ENCODE measurements at regions not wholly inside any gene's neighbourhood (a gene's known extent, or its start where the extent isn't known, plus 50 kb on each side); places are given as distances from the start of the nearest gene placed in this dataset.

DNA sequence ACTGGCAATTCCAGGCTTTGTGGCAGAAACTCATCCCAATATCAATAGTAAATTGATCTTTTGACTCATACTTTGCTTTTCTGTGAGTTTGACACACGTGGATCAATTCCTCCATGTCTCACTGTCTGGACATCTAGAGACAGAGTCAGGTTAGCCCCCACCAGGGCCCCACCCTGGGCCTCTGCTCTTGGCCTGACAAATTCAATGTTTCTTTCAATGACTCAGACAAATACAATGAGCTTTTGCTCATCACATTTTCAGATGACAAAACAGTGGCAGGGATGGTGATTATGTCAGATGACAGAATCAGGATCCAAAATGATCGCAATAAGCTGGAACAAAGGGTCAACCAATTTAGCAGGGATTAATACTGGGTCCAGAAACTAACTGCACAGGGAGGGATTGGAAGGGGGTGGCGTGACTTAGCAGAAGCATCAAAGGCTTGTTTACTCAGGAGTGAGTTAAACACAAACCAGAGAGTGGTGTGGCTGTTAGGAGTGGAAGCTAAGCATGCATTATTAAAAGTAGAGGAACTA lies 90.5 kb upstream of the ASIC2 start:
- peaks cover 33% of the 10 kb centered on the region for H3K27me3 Mint-ChIP-seq
- H3K4me3 Mint-ChIP-seq = no peak overlapping the region
- DNase-seq (ENCODE audit: low spot score in 2 of 2) (no peak), ATAC-seq (replicated peaks; ENCODE audit: extremely low read depth, poor library complexity, severe bottlenecking) (no peak)
- H3K36me3 Mint-ChIP-seq (ENCODE audit: insufficient read depth) = no peaks in the 10 kb centered on the region
- H3K9me3 Mint-ChIP-seq = no peaks in the 10 kb centered on the region
- no peaks in the 10 kb centered on the region for H3K4me1 Mint-ChIP-seq
- no peak overlapping the region for H3K27ac Mint-ChIP-seq (ENCODE audit: low read depth)

- Mint-ChIP-seq H3K36me3 (ENCODE audit: insufficient read depth) (no peaks in the 10 kb centered on the region), H3K4me1 (no peaks in the 10 kb centered on the region), H3K9me3 (no peaks in the 10 kb centered on the region), H3K27me3 (peaks cover 24% of the 10 kb centered on the region), H3K27ac (ENCODE audit: low read depth) (no peak overlapping the region), H3K4me3 (no peak overlapping the region)
- ATAC-seq (replicated peaks; ENCODE audit: extremely low read depth, poor library complexity, severe bottlenecking) = no peak
- DNase-seq (ENCODE audit: low spot score in 2 of 2) = no peak
Measured at GRCh38 chr17:33385133-33385532, 92.0 kb upstream of the ASIC2 start.

GRCh38 chr17:33385713-33386112 lies 92.6 kb upstream of the ASIC2 start:
- no peak for ATAC-seq (replicated peaks; ENCODE audit: extremely low read depth, poor library complexity, severe bottlenecking)
- H3K27me3 Mint-ChIP-seq = peaks cover 24% of the 10 kb centered on the region

DNA sequence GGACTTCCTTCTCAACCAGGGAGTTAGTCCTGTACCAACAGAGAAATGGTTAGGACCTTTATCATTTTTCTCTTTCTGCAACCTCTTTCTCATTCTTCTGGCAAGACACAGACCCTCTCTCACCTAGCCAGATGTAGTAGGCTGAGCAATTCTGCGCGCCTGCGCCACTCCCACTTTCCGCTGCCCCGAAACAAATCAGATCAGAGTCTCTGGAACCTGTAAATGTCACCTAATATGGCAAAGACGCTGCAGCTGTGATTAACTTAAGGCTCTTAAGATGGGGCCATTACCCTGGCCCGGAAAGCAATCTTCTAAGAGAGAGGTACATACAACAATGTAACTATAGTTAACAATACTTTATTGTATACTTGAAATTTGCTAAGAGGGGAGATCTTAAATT lies 94.3 kb upstream of the ASIC2 start:
- H3K4me3 Mint-ChIP-seq = no peak overlapping the region
- ATAC-seq (replicated peaks; ENCODE audit: extremely low read depth, poor library complexity, severe bottlenecking) (no peak), DNase-seq (ENCODE audit: low spot score in 2 of 2) (no peak)
- H3K27me3 Mint-ChIP-seq = peaks cover 24% of the 10 kb centered on the region
- no peaks in the 10 kb centered on the region for H3K36me3 Mint-ChIP-seq (ENCODE audit: insufficient read depth)
- H3K4me1 Mint-ChIP-seq = no peaks in the 10 kb centered on the region
- no peak overlapping the region for H3K27ac Mint-ChIP-seq (ENCODE audit: low read depth)
- H3K9me3 Mint-ChIP-seq = no peaks in the 10 kb centered on the region

More at GRCh38 chr17:33385713-33386112, 92.6 kb upstream of the ASIC2 start:
- H3K27ac Mint-ChIP-seq (ENCODE audit: low read depth) = no peak overlapping the region
- no peak for DNase-seq (ENCODE audit: low spot score in 2 of 2)
- H3K36me3 Mint-ChIP-seq (ENCODE audit: insufficient read depth) = no peaks in the 10 kb centered on the region
- no peaks in the 10 kb centered on the region for H3K4me1 Mint-ChIP-seq
- H3K4me3 Mint-ChIP-seq = no peak overlapping the region
- no peaks in the 10 kb centered on the region for H3K9me3 Mint-ChIP-seq

GRCh38 chr17:33389504-33390135 lies 96.5 kb upstream of the ASIC2 start:
- no peaks in the 10 kb centered on the region for H3K9me3 Mint-ChIP-seq
- no peak overlapping the region for H3K4me3 Mint-ChIP-seq

GRCh38 chr17:33390479-33391176 lies 97.5 kb upstream of the ASIC2 start:
- no peaks in the 10 kb centered on the region for H3K9me3 Mint-ChIP-seq
- H3K27me3 Mint-ChIP-seq = peaks cover 23% of the 10 kb centered on the region
- no peak overlapping the region for H3K4me3 Mint-ChIP-seq
- DNase-seq (ENCODE audit: low spot score in 2 of 2) (no peak), ATAC-seq (replicated peaks; ENCODE audit: extremely low read depth, poor library complexity, severe bottlenecking) (no peak)
- H3K27ac Mint-ChIP-seq (ENCODE audit: low read depth) = no peak overlapping the region
- peaks cover 2% of the 10 kb centered on the region for H3K36me3 Mint-ChIP-seq (ENCODE audit: insufficient read depth)
- no peaks in the 10 kb centered on the region for H3K4me1 Mint-ChIP-seq

More at GRCh38 chr17:33389504-33390135, 96.5 kb upstream of the ASIC2 start:
- Mint-ChIP-seq H3K36me3 (ENCODE audit: insufficient read depth) (no peaks in the 10 kb centered on the region), H3K27ac (ENCODE audit: low read depth) (no peak overlapping the region), H3K27me3 (peaks cover 24% of the 10 kb centered on the region), H3K4me1 (no peaks in the 10 kb centered on the region)
- ATAC-seq (replicated peaks; ENCODE audit: extremely low read depth, poor library complexity, severe bottlenecking) = no peak
- DNase-seq (ENCODE audit: low spot score in 2 of 2) = no peak

DNA sequence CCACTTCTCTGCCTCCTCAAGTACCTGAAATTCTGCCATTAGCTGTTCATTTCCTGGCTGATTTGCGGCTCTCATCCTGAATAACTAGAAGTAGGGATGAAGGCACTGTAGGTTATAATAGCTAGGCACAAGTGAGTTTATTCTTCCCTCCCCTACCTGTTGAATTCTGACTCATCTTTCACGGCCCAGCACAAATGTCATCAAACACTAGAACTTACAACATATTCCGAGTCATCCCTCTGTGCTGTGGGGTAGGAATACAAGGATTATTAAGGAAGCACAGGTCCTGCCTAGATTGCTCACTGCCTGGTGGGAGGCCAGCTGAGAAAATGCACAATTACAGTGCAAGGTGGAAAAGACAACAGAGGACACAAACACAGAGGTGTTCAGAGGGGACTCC lies 103.7 kb upstream of the ASIC2 start:
- Mint-ChIP-seq H3K27ac (ENCODE audit: low read depth) (no peak overlapping the region), H3K27me3 (peaks cover 9% of the 10 kb centered on the region), H3K36me3 (ENCODE audit: insufficient read depth) (peaks cover 2% of the 10 kb centered on the region), H3K4me3 (no peak overlapping the region), H3K4me1 (no peaks in the 10 kb centered on the region), H3K9me3 (no peaks in the 10 kb centered on the region)
- ATAC-seq (replicated peaks; ENCODE audit: extremely low read depth, poor library complexity, severe bottlenecking) = no peak
- DNase-seq (ENCODE audit: low spot score in 2 of 2) = no peak

DNA sequence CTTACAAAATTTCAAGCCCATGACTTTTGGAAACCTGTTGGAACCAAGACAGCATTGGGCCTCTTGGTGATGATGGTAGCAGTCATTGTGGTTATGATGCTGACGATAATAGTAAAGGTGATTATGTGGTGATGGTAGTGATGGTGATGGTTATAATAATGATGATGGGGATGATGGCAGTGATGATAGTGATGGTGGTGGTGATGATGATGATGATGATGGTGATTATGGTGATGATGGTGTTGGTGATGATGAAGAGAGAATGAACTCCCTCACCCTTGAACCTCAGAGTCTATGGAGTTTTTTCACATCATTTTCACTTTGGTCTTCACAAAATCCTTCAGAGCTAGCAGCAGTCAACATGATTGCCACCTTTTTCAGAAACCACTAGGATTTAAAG lies 105.3 kb upstream of the ASIC2 start:
- no peak overlapping the region for H3K4me3 Mint-ChIP-seq
- H3K36me3 Mint-ChIP-seq (ENCODE audit: insufficient read depth) = peaks cover 2% of the 10 kb centered on the region
- DNase-seq (ENCODE audit: low spot score in 2 of 2) (no peak), ATAC-seq (replicated peaks; ENCODE audit: extremely low read depth, poor library complexity, severe bottlenecking) (no peak)
- no peaks in the 10 kb centered on the region for H3K9me3 Mint-ChIP-seq
- peaks cover 20% of the 10 kb centered on the region for H3K27me3 Mint-ChIP-seq
- no peaks in the 10 kb centered on the region for H3K4me1 Mint-ChIP-seq
- no peak overlapping the region for H3K27ac Mint-ChIP-seq (ENCODE audit: low read depth)

- no peak for ATAC-seq (replicated peaks; ENCODE audit: extremely low read depth, poor library complexity, severe bottlenecking)
- Mint-ChIP-seq H3K9me3 (no peaks in the 10 kb centered on the region), H3K4me1 (no peaks in the 10 kb centered on the region), H3K36me3 (ENCODE audit: insufficient read depth) (no peaks in the 10 kb centered on the region), H3K4me3 (no peak overlapping the region), H3K27me3 (peaks cover 39% of the 10 kb centered on the region), H3K27ac (ENCODE audit: low read depth) (no peak overlapping the region)
- no peak for DNase-seq (ENCODE audit: low spot score in 2 of 2)
Measured at GRCh38 chr17:33401249-33401648, 108.2 kb upstream of the ASIC2 start.

GRCh38 chr17:33403194-33403593 lies 110.1 kb upstream of the ASIC2 start:
- no peak overlapping the region for H3K4me3 Mint-ChIP-seq
- ATAC-seq (replicated peaks; ENCODE audit: extremely low read depth, poor library complexity, severe bottlenecking) (no peak), DNase-seq (ENCODE audit: low spot score in 2 of 2) (no peak)
- no peaks in the 10 kb centered on the region for H3K4me1 Mint-ChIP-seq
- H3K9me3 Mint-ChIP-seq = no peaks in the 10 kb centered on the region
- H3K27ac Mint-ChIP-seq (ENCODE audit: low read depth) = no peak overlapping the region
- no peaks in the 10 kb centered on the region for H3K36me3 Mint-ChIP-seq (ENCODE audit: insufficient read depth)
- H3K27me3 Mint-ChIP-seq = peaks cover 39% of the 10 kb centered on the region

- ATAC-seq (replicated peaks; ENCODE audit: extremely low read depth, poor library complexity, severe bottlenecking) = no peak
- Mint-ChIP-seq H3K27ac (ENCODE audit: low read depth) (no peak overlapping the region), H3K4me1 (no peaks in the 10 kb centered on the region), H3K27me3 (peaks cover 39% of the 10 kb centered on the region), H3K9me3 (no peaks in the 10 kb centered on the region), H3K4me3 (no peak overlapping the region), H3K36me3 (ENCODE audit: insufficient read depth) (no peaks in the 10 kb centered on the region)
- DNase-seq (ENCODE audit: low spot score in 2 of 2) = no peak
Measured at GRCh38 chr17:33404070-33404819, 111.2 kb upstream of the ASIC2 start.

- Mint-ChIP-seq H3K4me3 (no peak overlapping the region), H3K27ac (ENCODE audit: low read depth) (no peak overlapping the region), H3K9me3 (peaks cover 4% of the 10 kb centered on the region), H3K4me1 (no peaks in the 10 kb centered on the region), H3K36me3 (ENCODE audit: insufficient read depth) (no peaks in the 10 kb centered on the region), H3K27me3 (peaks cover 48% of the 10 kb centered on the region)
- ATAC-seq (replicated peaks; ENCODE audit: extremely low read depth, poor library complexity, severe bottlenecking) (no peak), DNase-seq (ENCODE audit: low spot score in 2 of 2) (no peak)
Measured at GRCh38 chr17:33416131-33416530, 123.0 kb upstream of the ASIC2 start.
